Naive thymus-derived CD4-positive, alpha-beta T cell (primary cell): ENCODE measurements at regions not wholly inside any gene's neighbourhood (a gene's known extent, or its start where the extent isn't known, plus 50 kb on each side); places are given as distances from the start of the nearest gene placed in this dataset.
"Not testable (repeated sequence)": the region's sequence is repeated elsewhere in the genome, so short reads cannot be mapped to it uniquely, and the experiment has no call there.

Source experiments
- ATAC-seq: fragments of 150-1000 bp; cut with Tn5 transposase; 2 replicates; pipeline ENCODE4 v1.10.0; 2021; ENCODE audit warnings: mild to moderate bottlenecking, moderate library complexity
- CTCF ChIA-PET: fragments of 350-600 bp; sonication (Branson Sonifier 250); formaldehyde crosslinking; loops from one replicate; lab custom pipeline; 2021; ENCODE audit warnings: antibody characterized with exemption; lab: Charles Lee
- POLR2A ChIA-PET: fragments of 350-600 bp; sonication (Branson Sonifier 250); formaldehyde crosslinking; loops from one replicate; lab custom pipeline; 2021; ENCODE audit warnings: antibody characterized with exemption, inconsistent platforms; lab: Charles Lee
- DNase-seq, 9 donors: peaks; one replicate each; pipeline versions ENCODE4 v3.0.0 to v3.0.0-alpha.2; 2020 to 2022; ENCODE audit warnings: mixed read lengths in 1 of 9
- H3K27ac ChIP-seq: one replicate; pipeline ENCODE4 v1.7.0; 2013; ENCODE audit warnings: mild to moderate bottlenecking, low read depth, low read length, moderate library complexity
- H3K27me3 ChIP-seq, 2 donors: one replicate each; pipeline ENCODE4 v1.7.0; 2013; ENCODE audit warnings: low read length in 2 of 2, mild to moderate bottlenecking in 2 of 2, moderate library complexity in 2 of 2; ENCODE audit not compliant: control insufficient read depth in 2 of 2, insufficient read depth in 2 of 2
- H3K36me3 ChIP-seq, 3 experiments: 1 replicate in 2 of 3; 2 replicates in 1 of 3; pipeline ENCODE4 v1.7.0; 2013; ENCODE audit warnings: low read length in 3 of 3, mild to moderate bottlenecking in 3 of 3, moderate library complexity in 1 of 3; ENCODE audit not compliant: insufficient read depth in 3 of 3, control insufficient read depth in 2 of 3
- H3K4me1 ChIP-seq, 2 donors: one replicate each; pipeline ENCODE4 v1.7.0; 2013; ENCODE audit warnings: low read length in 2 of 2, mild to moderate bottlenecking in 2 of 2, moderate library complexity in 1 of 2; ENCODE audit not compliant: control insufficient read depth in 2 of 2, insufficient read depth in 2 of 2
- H3K4me3 ChIP-seq: 2 replicates; pipeline ENCODE4 v1.7.0; 2013; ENCODE audit warnings: mild to moderate bottlenecking, low read length
- H3K9me3 ChIP-seq, 3 experiments: 1 replicate in 2 of 3; 2 replicates in 1 of 3; pipeline ENCODE4 v1.7.0; 2013; ENCODE audit warnings: low read length in 3 of 3; ENCODE audit not compliant: control insufficient read depth in 2 of 3
- H3K27ac Mint-ChIP-seq, 9 donors: one replicate each; pipeline ENCODE4 v1.8.0; 2020 to 2022; ENCODE audit warnings: mixed read lengths in 9 of 9, mild to moderate bottlenecking in 8 of 9, moderate library complexity in 5 of 9, inconsistent platforms in 2 of 9
- H3K27me3 Mint-ChIP-seq, 5 donors: one replicate each; pipeline ENCODE4 v1.8.0; 2021 to 2022; ENCODE audit warnings: mixed read lengths in 5 of 5, mild to moderate bottlenecking in 1 of 5
- H3K36me3 Mint-ChIP-seq, 5 donors: one replicate each; pipeline ENCODE4 v1.8.0; 2020 to 2022; ENCODE audit warnings: mixed read lengths in 5 of 5, mild to moderate bottlenecking in 3 of 5, inconsistent platforms in 1 of 5
- H3K4me1 Mint-ChIP-seq, 7 donors: one replicate each; pipeline ENCODE4 v1.8.0; 2020 to 2022; ENCODE audit warnings: mixed read lengths in 7 of 7, mild to moderate bottlenecking in 3 of 7, inconsistent platforms in 1 of 7
- H3K4me3 Mint-ChIP-seq, 10 donors: one replicate each; pipeline ENCODE4 v1.8.0; 2020 to 2022; ENCODE audit warnings: mild to moderate bottlenecking in 10 of 10, mixed read lengths in 10 of 10, moderate library complexity in 6 of 10, inconsistent platforms in 2 of 10
- H3K9me3 Mint-ChIP-seq, 11 donors: one replicate each; pipeline ENCODE4 v1.8.0; 2020 to 2022; ENCODE audit warnings: mixed read lengths in 11 of 11, mild to moderate bottlenecking in 4 of 11, inconsistent platforms in 1 of 11, moderate library complexity in 1 of 11
- intact Hi-C, 2 donors: fragments of 100-400 bp; cut with micrococcal nuclease; formaldehyde crosslinking; loops; one replicate each; pipeline ENCODE4 v1.15.1; 2023

GRCh38 chrX:40855932-40856515 lies 120.7 kb upstream of the MED14 start:
- ATAC-seq = no peak
- Histone ChIP-seq H3K9me3 (peaks cover 0 to under 1% (median 0%) of the 10 kb centered on the region in 3 experiments), H3K27me3 (no peaks in the 10 kb centered on the region), H3K27ac (no peak overlapping the region), H3K4me3 (no peak overlapping the region), H3K36me3 (no peaks in the 10 kb centered on the region), H3K4me1 (no peaks in the 10 kb centered on the region)
- Mint-ChIP-seq H3K4me3 (no peak overlapping the region), H3K36me3 (no peaks in the 10 kb centered on the region), H3K27ac (no peak overlapping the region), H3K9me3 (peaks cover 0 to 3% (median 0%) of the 10 kb centered on the region in 11 donors), H3K4me1 (peaks cover 0 to 5% (median 0%) of the 10 kb centered on the region in 7 donors), H3K27me3 (no peaks in the 10 kb centered on the region)
- POLR2A ChIA-PET = interaction anchor here (0.6 kb wide), 1 partner anchor 15 kb away, joined by 7 read pairs; no protein-coding TSS in a partner anchor
- CTCF ChIA-PET = no interaction called here
- no peak for DNase-seq
- intact Hi-C loops = no loop called here

DNA sequence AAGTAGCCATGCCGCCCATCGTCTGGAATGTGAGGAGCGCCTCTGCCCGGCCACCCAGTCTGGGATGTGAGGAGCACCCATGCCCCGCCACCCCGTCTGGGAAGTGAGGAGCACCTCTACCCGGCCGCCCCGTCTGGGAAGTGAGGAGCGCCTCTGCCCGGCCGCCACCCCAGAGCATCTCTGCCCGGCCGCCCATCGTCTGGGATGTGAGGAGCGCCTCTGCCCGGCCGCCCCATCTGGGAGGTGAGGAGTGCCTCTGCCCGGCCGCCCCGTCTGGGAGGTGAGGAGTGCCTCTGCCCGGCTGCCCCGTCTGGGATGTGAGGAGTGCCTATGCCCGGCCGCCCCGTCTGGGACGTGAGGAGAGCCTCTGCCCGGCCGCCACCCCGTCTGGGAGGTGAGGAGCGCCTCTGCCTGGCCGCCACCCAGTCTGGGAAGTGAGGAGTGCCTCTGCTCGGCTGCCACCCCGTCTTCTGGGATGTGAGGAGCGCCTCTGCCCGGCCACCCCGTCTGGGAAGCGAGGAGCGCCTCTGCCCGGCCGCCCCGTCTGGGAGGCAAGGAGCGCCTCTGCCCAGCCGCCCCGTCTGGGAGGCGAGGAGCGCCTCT lies 126.7 kb upstream of the MED14 start:
- H3K27ac Mint-ChIP-seq, H3K4me3 Mint-ChIP-seq, H3K36me3 Mint-ChIP-seq, intact Hi-C loops, H3K27me3 Mint-ChIP-seq, H3K4me1 ChIP-seq, H3K27me3 ChIP-seq, DNase-seq, CTCF ChIA-PET, ATAC-seq, H3K36me3 ChIP-seq, H3K27ac ChIP-seq, H3K4me1 Mint-ChIP-seq, POLR2A ChIA-PET, H3K9me3 ChIP-seq, H3K4me3 ChIP-seq: not testable (repeated sequence)
- H3K9me3 Mint-ChIP-seq = peaks cover 0 to 22% (median 8%) of the 10 kb centered on the region in 11 donors

GRCh38 chrX:40863260-40863659 lies 127.9 kb upstream of the MED14 start:
- H3K4me3 Mint-ChIP-seq, H3K4me1 ChIP-seq, H3K36me3 Mint-ChIP-seq, POLR2A ChIA-PET, intact Hi-C loops, H3K27ac ChIP-seq, H3K27me3 Mint-ChIP-seq, H3K27ac Mint-ChIP-seq, H3K27me3 ChIP-seq, DNase-seq, CTCF ChIA-PET, H3K9me3 ChIP-seq, H3K36me3 ChIP-seq, H3K4me1 Mint-ChIP-seq, H3K4me3 ChIP-seq, ATAC-seq: not testable (repeated sequence)
- peaks cover 0 to 22% (median 8%) of the 10 kb centered on the region in 11 donors for H3K9me3 Mint-ChIP-seq

DNA sequence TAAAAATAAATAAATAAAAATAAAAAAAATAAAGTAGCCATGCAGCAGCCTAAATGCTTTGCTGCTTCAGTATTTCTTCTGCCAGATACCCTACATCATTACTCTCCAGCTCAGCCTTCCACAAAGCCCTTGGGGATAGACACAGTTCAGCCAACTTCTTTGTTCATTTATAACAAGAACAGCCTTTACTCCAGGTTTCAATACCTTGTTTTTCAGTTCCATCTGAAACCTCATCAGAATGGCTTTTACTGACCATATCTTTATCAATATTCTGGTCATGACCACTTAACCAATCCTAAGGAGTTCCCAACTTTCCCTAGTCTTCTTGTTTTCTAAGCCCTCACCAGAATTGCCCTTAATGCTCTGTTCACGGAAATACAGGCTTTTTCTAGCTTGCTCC lies 128.3 kb upstream of the MED14 start:
- Mint-ChIP-seq H3K36me3 (no peaks in the 10 kb centered on the region), H3K4me1 (no peaks in the 10 kb centered on the region), H3K4me3 (no peak overlapping the region), H3K27me3 (peaks cover 0 to 7% (median 4%) of the 10 kb centered on the region in 5 donors), H3K9me3 (peaks cover 0 to 22% (median 8%) of the 10 kb centered on the region in 11 donors), H3K27ac (no peak overlapping the region)
- ATAC-seq (no peak), DNase-seq (no peak)
- no peaks in the 10 kb centered on the region for H3K4me1 ChIP-seq
- no peak overlapping the region for H3K4me3 ChIP-seq
- ChIA-PET POLR2A (no interaction called here), CTCF (no interaction called here)
- no peaks in the 10 kb centered on the region for H3K27me3 ChIP-seq
- H3K36me3 ChIP-seq = no peaks in the 10 kb centered on the region
- intact Hi-C loops = no loop called here
- no peak overlapping the region for H3K27ac ChIP-seq
- H3K9me3 ChIP-seq = peaks cover 0 to 5% (median 0%) of the 10 kb centered on the region in 3 experiments

- intact Hi-C loops = no loop called here
- no peaks in the 10 kb centered on the region for H3K4me1 Mint-ChIP-seq
- H3K4me3 Mint-ChIP-seq = no peak overlapping the region
- ATAC-seq (no peak), DNase-seq (no peak)
- Histone ChIP-seq H3K36me3 (no peaks in the 10 kb centered on the region), H3K27me3 (no peaks in the 10 kb centered on the region), H3K9me3 (peaks cover 0 to 5% (median 0%) of the 10 kb centered on the region in 3 experiments), H3K4me3 (no peak overlapping the region), H3K27ac (no peak overlapping the region), H3K4me1 (no peaks in the 10 kb centered on the region)
- CTCF ChIA-PET = no interaction called here
- POLR2A ChIA-PET = no interaction called here
- no peaks in the 10 kb centered on the region for H3K36me3 Mint-ChIP-seq
- peaks cover 0 to 22% (median 8%) of the 10 kb centered on the region in 11 donors for H3K9me3 Mint-ChIP-seq
- no peak overlapping the region for H3K27ac Mint-ChIP-seq
- H3K27me3 Mint-ChIP-seq = peaks cover 0 to 14% (median 6%) of the 10 kb centered on the region in 5 donors
Observed at GRCh38 chrX:40864972-40865371, 129.6 kb upstream of the MED14 start.

- H3K4me3 Mint-ChIP-seq = no peak overlapping the region
- Histone ChIP-seq H3K27me3 (no peaks in the 10 kb centered on the region), H3K4me1 (no peaks in the 10 kb centered on the region), H3K36me3 (no peaks in the 10 kb centered on the region), H3K9me3 (no peaks in the 10 kb centered on the region), H3K27ac (no peak overlapping the region), H3K4me3 (no peak overlapping the region)
- peaks cover 0 to 14% (median 6%) of the 10 kb centered on the region in 5 donors for H3K27me3 Mint-ChIP-seq
- H3K27ac Mint-ChIP-seq = no peak overlapping the region
- H3K9me3 Mint-ChIP-seq = peaks cover 0 to 14% (median 5%) of the 10 kb centered on the region in 11 donors
- ChIA-PET POLR2A (no interaction called here), CTCF (interaction anchor here (0.6 kb wide), 1 partner anchor 138 kb away, joined by 4 read pairs; no protein-coding TSS in a partner anchor)
- intact Hi-C loops = no loop called here
- DNase-seq (no peak), ATAC-seq (no peak)
- no peaks in the 10 kb centered on the region for H3K36me3 Mint-ChIP-seq
- H3K4me1 Mint-ChIP-seq = peaks cover 0 to 3% (median 0%) of the 10 kb centered on the region in 7 donors
Observed at GRCh38 chrX:40866893-40867292, 131.6 kb upstream of the MED14 start.

DNA sequence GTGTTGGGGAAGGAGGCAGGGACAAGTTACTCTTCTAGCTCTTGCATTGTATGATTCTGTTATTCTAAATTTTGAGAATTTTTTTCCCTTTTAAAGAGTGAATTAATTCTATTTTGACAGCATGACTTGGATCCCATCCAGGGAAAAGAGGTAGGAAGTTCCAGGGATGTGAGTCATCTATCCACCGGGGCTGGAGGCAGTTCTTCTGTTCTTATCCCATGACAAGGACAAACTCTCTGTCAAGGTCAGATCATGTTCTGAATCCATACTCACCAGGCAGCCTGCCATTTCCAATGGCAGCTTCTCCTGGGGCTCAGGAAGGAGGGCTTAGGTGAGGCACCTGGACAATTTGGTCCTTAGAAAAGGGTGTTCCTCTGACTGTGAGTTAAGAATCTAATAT lies 132.0 kb upstream of the MED14 start:
- intact Hi-C loops = no loop called here
- CTCF ChIA-PET = interaction anchor here (0.6 kb wide), 1 partner anchor 138 kb away, joined by 4 read pairs; no protein-coding TSS in a partner anchor
- Mint-ChIP-seq H3K4me3 (no peak overlapping the region), H3K27ac (no peak overlapping the region), H3K9me3 (peaks cover 0 to 14% (median 5%) of the 10 kb centered on the region in 11 donors), H3K27me3 (peaks cover 0 to 14% (median 6%) of the 10 kb centered on the region in 5 donors), H3K4me1 (peaks cover 0 to 3% (median 0%) of the 10 kb centered on the region in 7 donors), H3K36me3 (no peaks in the 10 kb centered on the region)
- POLR2A ChIA-PET = no interaction called here
- no peaks in the 10 kb centered on the region for H3K36me3 ChIP-seq
- no peaks in the 10 kb centered on the region for H3K4me1 ChIP-seq
- H3K27me3 ChIP-seq = no peaks in the 10 kb centered on the region
- no peak overlapping the region for H3K4me3 ChIP-seq
- no peaks in the 10 kb centered on the region for H3K9me3 ChIP-seq
- no peak overlapping the region for H3K27ac ChIP-seq
- no peak for DNase-seq
- no peak for ATAC-seq
